Mucosa of gallbladder (tissue), 1 donor: ENCODE measurements at regions not wholly inside any gene's neighbourhood (a gene's known extent, or its start where the extent isn't known, plus 50 kb on each side); places are given as distances from the start of the nearest gene placed in this dataset.

Experiments used
- DNase-seq: peaks from one replicate; pipeline ENCODE4 v3.0.0-alpha.2; 2020; ENCODE audit warnings: low spot score
- donor health status: DM: no; HTN: no; CAD: no.

DNA sequence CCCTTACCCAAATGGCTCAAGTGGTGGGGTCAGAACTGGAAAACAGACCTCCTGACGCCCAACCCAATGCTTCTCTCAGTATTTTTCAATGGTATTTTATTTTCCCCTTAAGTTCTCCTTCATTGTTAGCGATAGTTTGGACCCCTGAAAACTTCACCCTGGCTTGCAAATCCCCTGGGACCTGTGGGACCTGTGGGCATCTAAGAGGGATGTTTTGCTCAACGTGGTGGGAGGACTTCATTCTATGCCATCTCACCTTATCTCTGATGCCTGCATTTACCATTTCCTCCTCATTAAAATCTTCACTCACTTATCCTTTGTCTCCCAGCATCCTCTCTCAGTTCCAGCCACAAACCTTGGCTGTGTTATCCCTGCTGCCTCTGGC lies 59.4 kb upstream of the GZMB start:
- no peak for DNase-seq

DNA sequence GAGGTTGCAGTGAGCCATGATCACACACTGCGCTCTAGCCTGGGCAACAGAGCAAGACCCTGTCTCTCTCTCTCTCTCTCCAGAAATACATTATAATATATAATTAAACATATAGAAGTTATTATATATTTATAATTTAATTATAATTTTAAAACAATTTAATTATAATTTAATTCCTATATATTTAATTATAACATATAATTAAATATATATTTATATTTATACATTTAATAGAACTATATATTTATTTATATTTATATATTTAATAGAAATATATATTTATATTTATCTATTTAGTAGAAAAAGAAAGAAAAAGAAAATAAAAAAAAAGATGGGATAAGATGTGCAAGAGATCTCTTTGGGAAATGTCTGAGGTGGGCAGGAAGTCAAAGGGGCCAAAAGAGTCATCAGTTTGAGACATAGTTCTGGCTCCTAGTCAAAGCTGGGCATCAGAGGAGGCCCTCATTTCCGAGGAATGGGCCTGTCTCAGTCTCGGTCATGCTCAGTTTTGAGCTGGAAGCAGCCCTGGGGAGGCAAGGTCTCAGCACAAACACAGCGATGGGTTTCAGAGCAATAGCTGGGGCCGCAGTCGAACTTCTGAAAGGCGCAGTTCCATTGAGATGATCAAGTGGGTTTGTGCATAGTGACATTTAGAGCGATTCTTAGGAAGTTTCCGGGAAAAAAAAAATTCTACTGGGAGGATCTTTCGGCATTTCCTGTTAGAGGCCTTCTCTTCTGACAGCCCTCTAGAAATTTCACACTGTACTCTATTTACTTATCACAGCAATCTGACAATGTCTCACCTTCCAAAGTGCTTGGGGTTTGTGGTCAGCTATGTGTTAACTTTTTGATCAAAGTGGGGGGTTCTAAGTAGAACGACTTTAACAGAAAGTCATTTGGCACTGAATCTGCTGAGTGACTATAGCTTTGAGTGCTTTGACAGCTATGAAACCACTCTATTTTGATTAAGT lies 58.7 kb upstream of the GZMB start:
- no peak for DNase-seq

DNA sequence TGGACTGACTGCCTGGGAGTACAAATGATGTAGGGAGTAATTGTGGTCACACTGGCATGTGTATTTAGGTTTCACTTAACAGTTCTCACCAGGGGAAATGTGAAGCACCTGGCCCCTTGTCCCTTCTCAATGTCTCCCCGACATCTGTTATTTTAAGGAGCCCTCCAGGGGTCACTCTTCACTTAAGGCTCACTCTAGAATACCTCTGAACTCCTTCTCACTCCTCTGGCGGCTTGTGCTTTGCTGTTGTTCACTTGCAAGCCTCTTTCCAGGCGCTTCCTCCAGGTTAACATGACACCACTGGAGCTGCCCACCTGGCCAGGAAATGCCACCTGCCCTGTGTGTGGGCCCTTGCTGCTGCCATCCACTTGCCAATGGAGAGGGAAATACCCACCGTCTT lies 56.5 kb upstream of the GZMB start:
- no peak for DNase-seq

DNA sequence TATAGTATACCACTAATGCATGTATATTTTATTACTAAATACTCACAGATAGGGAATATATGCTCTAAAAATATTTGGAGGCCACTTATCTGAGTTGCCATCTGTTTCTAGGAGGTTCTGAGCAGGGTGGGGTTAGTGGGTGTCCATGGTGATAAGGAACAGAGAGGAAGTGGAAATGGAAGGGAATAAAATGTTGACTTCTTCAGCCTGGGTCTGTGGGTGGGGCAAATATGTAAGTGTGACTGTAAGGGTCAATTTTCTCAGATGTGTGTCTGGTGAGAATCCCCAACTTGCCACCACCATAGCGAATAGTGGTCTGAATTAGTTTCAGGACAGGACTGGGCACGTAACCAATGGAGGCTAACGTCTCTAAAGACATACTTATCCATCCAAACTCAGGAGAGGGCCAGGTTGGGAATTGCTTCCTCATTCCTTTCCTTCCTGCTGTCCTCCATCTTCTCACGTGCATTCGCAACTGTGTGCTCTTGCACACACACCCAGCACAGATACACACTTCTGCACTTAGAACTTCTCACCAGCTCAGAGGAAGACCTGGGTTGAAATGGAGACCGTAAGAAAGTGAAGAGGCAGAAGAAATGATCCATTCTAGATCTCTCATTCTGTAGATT lies 54.2 kb upstream of the GZMB start:
- no peak for DNase-seq
